NCI-H345 treated with DMSO at 0.1 percent for 48 hours (cell line): ENCODE measurements at regions not wholly inside any gene's neighbourhood (a gene's known extent, or its start where the extent isn't known, plus 50 kb on each side); places are given as distances from the start of the nearest gene placed in this dataset.
A peak's percentile ranks its signal among the peaks of the same experiment; 100 is the strongest.

Experiments
- DNase-seq: peaks from one replicate; lab custom pipeline; 2025; ENCODE audit not compliant: unreplicated experiment; lab: John Stamatoyannopoulos, UW

GRCh38 chr2:102078773-102079172 lies 63.8 kb upstream of the IL1R1 start:
- no peak for DNase-seq

- DNase-seq, result no peak
These were observed 61.9 kb upstream of the IL1R1 start for GRCh38 chr2:102080451-102081242.

GRCh38 chr2:102081243-102081522 lies 61.4 kb upstream of the IL1R1 start:
- DNase-seq, result no peak

GRCh38 chr2:102081606-102082005 lies 60.9 kb upstream of the IL1R1 start:
- DNase-seq, result no peak

DNA sequence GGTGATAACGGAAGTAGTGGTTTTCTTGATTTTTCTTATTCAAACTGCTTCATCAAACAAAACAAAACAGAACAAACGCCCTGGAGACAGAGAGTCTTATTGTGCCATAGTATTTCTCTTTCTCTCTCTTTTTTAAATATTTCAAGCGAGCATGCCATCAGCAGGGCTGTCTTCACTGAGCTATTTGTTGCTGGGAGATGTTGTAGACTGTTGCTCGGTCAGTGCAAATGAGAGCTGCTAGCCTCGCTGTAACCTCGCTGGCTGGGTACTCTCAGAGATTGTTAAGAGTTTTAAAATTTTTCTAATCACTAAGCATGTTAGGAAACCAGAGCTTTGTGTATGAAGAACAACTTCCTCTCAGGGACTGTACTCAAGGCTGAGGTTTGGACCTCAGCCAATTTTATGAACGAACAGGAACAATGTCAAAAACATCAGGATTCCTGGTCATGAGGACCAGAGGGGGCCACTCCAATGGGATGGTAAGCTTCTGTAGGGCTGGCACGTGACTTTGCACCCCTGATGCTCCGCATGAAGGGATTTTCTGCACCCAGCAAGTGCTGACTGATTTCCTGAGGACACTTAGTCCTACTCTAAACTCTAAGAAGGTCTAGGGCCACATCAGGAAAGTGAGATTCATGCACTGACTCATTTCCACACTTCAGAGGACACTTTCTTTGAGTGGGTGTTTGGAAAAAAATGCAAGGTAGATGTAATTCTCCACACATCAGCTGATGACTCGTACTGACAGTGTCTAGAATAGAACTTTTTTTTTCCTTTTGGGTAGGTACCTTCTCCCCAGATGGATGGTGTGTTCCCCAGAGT lies 59.8 kb upstream of the IL1R1 start:
- peak; percentile 25 for DNase-seq

- no peak for DNase-seq
These were observed 59.2 kb upstream of the IL1R1 start for GRCh38 chr2:102083393-102083703.

- no peak for DNase-seq
These were observed 57.9 kb upstream of the IL1R1 start for GRCh38 chr2:102084651-102085050.

DNA sequence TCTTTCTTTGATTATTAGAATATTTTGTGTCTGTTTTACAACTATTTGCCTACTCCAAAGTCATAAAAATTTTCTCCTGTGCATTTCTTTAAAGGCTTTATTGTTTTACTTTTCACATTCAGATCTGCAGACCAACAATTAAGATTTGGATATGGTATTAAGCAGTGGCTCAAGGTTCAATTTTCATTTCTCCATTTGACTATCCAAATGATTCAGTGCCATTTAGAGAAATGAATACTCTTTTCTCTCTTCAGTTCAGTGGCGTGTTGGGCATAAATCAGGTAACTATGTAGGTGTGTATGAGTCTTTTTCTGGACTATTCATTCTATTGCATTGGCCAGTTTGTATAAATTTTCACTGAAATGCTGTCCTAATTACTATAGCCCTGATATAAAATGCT lies 57.3 kb upstream of the IL1R1 start:
- DNase-seq, result no peak

DNA sequence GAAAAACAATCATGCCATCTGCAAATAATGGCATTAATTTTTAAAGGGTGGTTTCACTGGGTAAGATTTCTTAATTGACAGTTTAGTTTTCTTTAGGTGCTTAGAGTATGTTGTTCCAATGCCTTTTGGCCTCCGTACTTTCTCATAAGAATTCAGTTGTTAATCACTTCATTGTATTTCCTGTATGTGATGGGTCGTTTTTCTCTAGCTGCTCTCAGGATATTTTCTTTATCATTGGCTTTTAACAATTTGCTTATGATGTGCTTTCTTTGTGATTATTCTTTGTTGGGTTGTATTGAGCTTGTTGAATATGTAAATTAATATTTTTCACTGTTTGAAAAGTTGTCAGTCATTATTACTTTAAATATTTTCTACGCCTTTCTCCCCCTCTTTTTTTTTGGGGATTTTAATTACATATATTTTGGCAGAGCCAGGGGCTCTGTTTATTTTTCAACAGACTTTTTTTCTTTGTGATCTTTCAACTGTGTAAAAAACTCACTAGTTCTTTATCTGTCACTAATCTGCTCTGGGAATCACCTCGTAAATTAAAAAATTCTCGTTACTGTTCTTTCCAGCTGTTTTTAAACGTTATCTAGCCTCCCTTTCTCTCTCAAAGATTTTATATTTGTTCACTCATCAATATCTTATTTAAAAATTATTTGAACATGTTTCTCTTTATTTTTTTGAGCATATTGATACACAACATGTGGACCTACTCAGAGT lies 56.2 kb upstream of the IL1R1 start:
- DNase-seq, result no peak

GRCh38 chr2:102091121-102091520 lies 51.4 kb upstream of the IL1R1 start:
- DNase-seq, result no peak

GRCh38 chr2:102091908-102092307 lies 50.6 kb upstream of the IL1R1 start:
- DNase-seq, result no peak

- no peak for DNase-seq
These were observed 50.0 kb upstream of the IL1R1 start for GRCh38 chr2:102092535-102092934.
